ENCODE measurements at regions not wholly inside any gene's neighbourhood (a gene's known extent, or its start where the extent isn't known, plus 50 kb on each side); places are given as distances from the start of the nearest gene placed in this dataset.
"Not testable (repeated sequence)": the region's sequence is repeated elsewhere in the genome, so short reads cannot be mapped to it uniquely, and the experiment has no call there.

DNA sequence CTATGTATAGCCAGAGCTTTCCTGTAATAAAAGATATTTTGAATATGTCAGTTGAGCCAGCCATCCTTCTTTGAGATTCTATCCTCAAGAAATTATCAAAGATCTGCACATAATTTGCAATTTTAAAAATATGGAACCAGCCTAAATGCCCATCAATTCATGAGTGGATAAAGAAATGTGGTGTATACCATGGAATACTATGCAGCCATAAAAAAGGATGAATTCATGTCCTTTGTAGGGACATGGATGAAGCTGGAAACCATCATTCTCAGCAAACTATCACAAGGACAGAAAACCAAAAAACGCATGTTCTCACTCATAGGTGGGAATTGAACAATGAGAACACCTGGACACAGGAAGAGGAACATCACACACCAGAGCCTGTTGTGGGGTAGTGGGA lies 150.5 kb upstream of the TOP1 start:
- TF ChIP-seq EZH2 (IDR thresholded peaks at IDR 0.05); POLR2AphosphoS5 (IDR thresholded peaks at IDR 0.05; ENCODE audit: borderline replicate concordance, low read depth, low read length): not testable (repeated sequence)
